Panc1 (cell line): ENCODE measurements at regions not wholly inside any gene's neighbourhood (a gene's known extent, or its start where the extent isn't known, plus 50 kb on each side); places are given as distances from the start of the nearest gene placed in this dataset.

Source experiments
- ATAC-seq: fragments of 200-7000 bp; cut with Tn5 transposase; 2 replicates; pipeline ENCODE4 v1.9.1; 2020; ENCODE audit warnings: mild to moderate bottlenecking, moderate library complexity
- BruUV-seq: library from RNA; stranded (reverse); fragments of 400-500 nt; replicated peaks from 2 replicates; lab custom pipeline; 2021; lab: Mats Ljungman, UMichigan
- CTCF ChIA-PET: fragments of 300-600 bp; sonication (Branson Sonifier 250); formaldehyde crosslinking; loops from one replicate; lab custom pipeline; 2022; ENCODE audit warnings: antibody characterized with exemption; lab: Charles Lee
- POLR2A ChIA-PET: fragments of 300-600 bp; sonication (Branson Sonifier 250); formaldehyde crosslinking; loops from one replicate; lab custom pipeline; 2022; ENCODE audit warnings: antibody characterized with exemption; lab: Charles Lee
- DNase-seq: peaks from one replicate; pipeline ENCODE4 v3.0.0-alpha.2; 2010; ENCODE audit warnings: low read depth, low spot score
- H3K27ac ChIP-seq: 2 replicates; pipeline ENCODE4 v1.5.1; 2011; ENCODE audit warnings: mild to moderate bottlenecking, low read length, inconsistent platforms
- H3K27me3 ChIP-seq: fragments of 200-500 bp; sonication (Bioruptor generic); 2 replicates; pipeline ENCODE4 v1.6.0; 2014; ENCODE audit warnings: low read length, inconsistent platforms; ENCODE audit not compliant: control insufficient read depth, insufficient read depth
- H3K36me3 ChIP-seq: fragments of 200-500 bp; sonication (Bioruptor generic); 2 replicates; pipeline ENCODE4 v1.5.1; 2014; ENCODE audit warnings: inconsistent platforms, mild to moderate bottlenecking, low read length, moderate library complexity; ENCODE audit not compliant: control insufficient read depth, insufficient read depth
- H3K4me1 ChIP-seq: 2 replicates; pipeline ENCODE4 v1.5.1; 2011; ENCODE audit warnings: inconsistent platforms, mild to moderate bottlenecking, low read length, moderate library complexity; ENCODE audit not compliant: control insufficient read depth, insufficient read depth
- H3K4me3 ChIP-seq, 2 experiments: 2 replicates each; pipeline ENCODE4 v1.5.1; 2011 to 2012; ENCODE audit warnings: low read depth in 2 of 2, low read length in 2 of 2, mild to moderate bottlenecking in 2 of 2, inconsistent platforms in 1 of 2, moderate library complexity in 1 of 2
- H3K9me3 ChIP-seq: fragments of 200-500 bp; sonication (Bioruptor generic); 2 replicates; pipeline ENCODE4 v1.5.1; 2014; ENCODE audit warnings: low read depth, mild to moderate bottlenecking, inconsistent platforms, low read length, moderate library complexity; ENCODE audit not compliant: control insufficient read depth, insufficient read depth
- POLR2AphosphoS5 ChIP-seq: IDR thresholded peaks from 2 replicates; pipeline ENCODE4 v1.6.1; 2012; ENCODE audit warnings: mild to moderate bottlenecking, low read depth, low read length, moderate library complexity
- SIN3A ChIP-seq: IDR thresholded peaks from 2 replicates; pipeline ENCODE4 v1.6.1; 2012; ENCODE audit warnings: low read depth, mild to moderate bottlenecking, low read length, moderate library complexity, borderline replicate concordance; ENCODE audit not compliant: insufficient read depth
- TCF7L2 ChIP-seq: IDR thresholded peaks from 2 replicates; pipeline ENCODE4 v1.6.1; 2011; ENCODE audit warnings: mild to moderate bottlenecking, low read depth, low read length, inconsistent platforms
- in situ Hi-C: cut with HindIII; loops from 2 replicates; pipeline ENCODE4 v1.10.0; 2016; ENCODE audit warnings: low sequenced_read_pairs, low pct_unique_long_range_greater_than_20kb
- intact Hi-C: fragments of 100-400 bp; cut with micrococcal nuclease; formaldehyde crosslinking; loops from one replicate; pipeline ENCODE4 v1.10.0; 2022; ENCODE audit not compliant: unreplicated experiment
- TF ChIP-seq, protein P1 (sequence below), 2 experiments: IDR thresholded peaks; 2 replicates each; pipeline ENCODE4 v1.6.1; 2011 to 2012; ENCODE audit warnings: low read depth in 2 of 2, control low read depth in 1 of 2, low read length in 1 of 2, mild to moderate bottlenecking in 1 of 2, moderate library complexity in 1 of 2; ENCODE audit not compliant: insufficient read depth in 1 of 2
- TF ChIP-seq, protein P2 (sequence below): fragments of 450-650 bp; IDR thresholded peaks from 2 replicates; pipeline ENCODE4 v1.5.1; 2017; ENCODE audit warnings: mild to moderate bottlenecking

DNA sequence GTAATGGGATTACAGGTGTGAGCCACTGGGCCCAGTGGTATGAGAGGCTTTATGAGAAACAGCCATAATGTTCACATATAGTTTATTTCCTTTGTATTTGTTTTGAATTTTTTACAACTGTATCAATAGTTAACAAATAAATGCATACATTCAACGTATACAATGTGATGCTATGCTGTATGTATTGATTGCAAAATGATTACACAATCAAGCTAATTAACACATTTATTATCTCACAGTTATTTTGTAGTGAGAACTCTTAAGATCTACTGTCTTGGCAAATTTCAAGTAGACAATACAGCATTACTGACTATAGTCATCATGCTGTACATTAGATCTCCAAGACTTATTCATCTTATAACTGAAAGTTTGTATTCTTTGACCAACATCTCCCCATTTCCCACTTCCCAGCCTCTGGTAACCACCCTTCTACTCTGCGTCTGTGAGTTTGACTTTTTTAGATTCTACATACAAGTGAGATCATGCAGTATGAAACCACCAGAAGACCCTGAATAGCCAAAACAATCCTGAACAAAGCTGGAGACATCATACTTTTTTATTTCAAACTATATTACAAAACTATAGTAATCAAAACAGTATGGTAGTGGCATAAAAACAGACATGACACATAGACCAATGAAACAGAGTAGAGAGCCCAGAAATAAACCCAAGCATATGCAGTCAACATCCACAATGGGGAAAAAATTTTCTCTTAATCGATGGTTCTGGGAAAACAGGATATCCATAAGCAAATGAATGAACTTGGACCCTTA is 157.2 kb upstream of the RREB1 start:
- intact Hi-C loops, result no loop called here
- Histone ChIP-seq H3K36me3 (no peaks in the 10 kb centered on the region), H3K9me3 (peaks cover 8% of the 10 kb centered on the region; the same call in 1 of the 2 replicates), H3K4me1 (no peaks in the 10 kb centered on the region), H3K4me3 (no peak overlapping the region), H3K27ac (no peak overlapping the region), H3K27me3 (no peaks in the 10 kb centered on the region)
- in situ Hi-C loops, result no loop called here
- TF ChIP-seq, protein P1, sequence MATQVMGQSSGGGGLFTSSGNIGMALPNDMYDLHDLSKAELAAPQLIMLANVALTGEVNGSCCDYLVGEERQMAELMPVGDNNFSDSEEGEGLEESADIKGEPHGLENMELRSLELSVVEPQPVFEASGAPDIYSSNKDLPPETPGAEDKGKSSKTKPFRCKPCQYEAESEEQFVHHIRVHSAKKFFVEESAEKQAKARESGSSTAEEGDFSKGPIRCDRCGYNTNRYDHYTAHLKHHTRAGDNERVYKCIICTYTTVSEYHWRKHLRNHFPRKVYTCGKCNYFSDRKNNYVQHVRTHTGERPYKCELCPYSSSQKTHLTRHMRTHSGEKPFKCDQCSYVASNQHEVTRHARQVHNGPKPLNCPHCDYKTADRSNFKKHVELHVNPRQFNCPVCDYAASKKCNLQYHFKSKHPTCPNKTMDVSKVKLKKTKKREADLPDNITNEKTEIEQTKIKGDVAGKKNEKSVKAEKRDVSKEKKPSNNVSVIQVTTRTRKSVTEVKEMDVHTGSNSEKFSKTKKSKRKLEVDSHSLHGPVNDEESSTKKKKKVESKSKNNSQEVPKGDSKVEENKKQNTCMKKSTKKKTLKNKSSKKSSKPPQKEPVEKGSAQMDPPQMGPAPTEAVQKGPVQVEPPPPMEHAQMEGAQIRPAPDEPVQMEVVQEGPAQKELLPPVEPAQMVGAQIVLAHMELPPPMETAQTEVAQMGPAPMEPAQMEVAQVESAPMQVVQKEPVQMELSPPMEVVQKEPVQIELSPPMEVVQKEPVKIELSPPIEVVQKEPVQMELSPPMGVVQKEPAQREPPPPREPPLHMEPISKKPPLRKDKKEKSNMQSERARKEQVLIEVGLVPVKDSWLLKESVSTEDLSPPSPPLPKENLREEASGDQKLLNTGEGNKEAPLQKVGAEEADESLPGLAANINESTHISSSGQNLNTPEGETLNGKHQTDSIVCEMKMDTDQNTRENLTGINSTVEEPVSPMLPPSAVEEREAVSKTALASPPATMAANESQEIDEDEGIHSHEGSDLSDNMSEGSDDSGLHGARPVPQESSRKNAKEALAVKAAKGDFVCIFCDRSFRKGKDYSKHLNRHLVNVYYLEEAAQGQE (IDR thresholded peaks at IDR 0.05; ENCODE audit: insufficient read depth in 1 of 2, low read depth in 2 of 2, low read length in 1 of 2), result no peak
- TF ChIP-seq TCF7L2 (no peak), SIN3A (no peak), POLR2AphosphoS5 (no peak)
- TF ChIP-seq, protein P2, sequence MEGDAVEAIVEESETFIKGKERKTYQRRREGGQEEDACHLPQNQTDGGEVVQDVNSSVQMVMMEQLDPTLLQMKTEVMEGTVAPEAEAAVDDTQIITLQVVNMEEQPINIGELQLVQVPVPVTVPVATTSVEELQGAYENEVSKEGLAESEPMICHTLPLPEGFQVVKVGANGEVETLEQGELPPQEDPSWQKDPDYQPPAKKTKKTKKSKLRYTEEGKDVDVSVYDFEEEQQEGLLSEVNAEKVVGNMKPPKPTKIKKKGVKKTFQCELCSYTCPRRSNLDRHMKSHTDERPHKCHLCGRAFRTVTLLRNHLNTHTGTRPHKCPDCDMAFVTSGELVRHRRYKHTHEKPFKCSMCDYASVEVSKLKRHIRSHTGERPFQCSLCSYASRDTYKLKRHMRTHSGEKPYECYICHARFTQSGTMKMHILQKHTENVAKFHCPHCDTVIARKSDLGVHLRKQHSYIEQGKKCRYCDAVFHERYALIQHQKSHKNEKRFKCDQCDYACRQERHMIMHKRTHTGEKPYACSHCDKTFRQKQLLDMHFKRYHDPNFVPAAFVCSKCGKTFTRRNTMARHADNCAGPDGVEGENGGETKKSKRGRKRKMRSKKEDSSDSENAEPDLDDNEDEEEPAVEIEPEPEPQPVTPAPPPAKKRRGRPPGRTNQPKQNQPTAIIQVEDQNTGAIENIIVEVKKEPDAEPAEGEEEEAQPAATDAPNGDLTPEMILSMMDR, result no peak
- no peak for ATAC-seq
- no peak for DNase-seq
- ChIA-PET POLR2A (no interaction called here), CTCF (no interaction called here)
- no TSS peak for BruUV-seq

DNA sequence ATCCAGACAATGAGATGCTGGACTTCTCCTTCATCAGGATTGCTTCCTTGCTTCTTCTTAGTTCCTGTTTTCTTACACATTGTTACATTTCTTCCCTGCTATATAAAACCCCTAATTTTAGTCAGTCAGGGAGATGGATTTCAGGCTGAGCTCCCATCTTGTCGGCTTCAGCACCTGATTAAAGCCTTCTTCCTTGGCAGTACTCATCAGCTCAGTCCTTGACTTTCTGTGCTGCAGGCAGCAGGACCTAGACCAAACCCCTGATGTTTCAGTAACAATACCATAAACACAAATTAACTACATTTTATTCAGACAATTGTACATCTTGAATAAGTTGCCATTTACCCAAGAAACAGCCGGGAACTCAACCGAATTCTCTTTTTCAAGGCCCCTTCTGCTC is 156.4 kb upstream of the RREB1 start:
- no TSS peak for BruUV-seq
- intact Hi-C loops (no loop called here), in situ Hi-C loops (no loop called here)
- H3K36me3 ChIP-seq, result no peaks in the 10 kb centered on the region
- ChIA-PET CTCF (no interaction called here), POLR2A (no interaction called here)
- ATAC-seq (no peak), DNase-seq (no peak)
- no peaks in the 10 kb centered on the region for H3K27me3 ChIP-seq
- H3K4me1 ChIP-seq, result no peaks in the 10 kb centered on the region
- peaks cover 8% of the 10 kb centered on the region; the same call in 1 of the 2 replicates for H3K9me3 ChIP-seq
- no peak overlapping the region for H3K27ac ChIP-seq
- no peak overlapping the region for H3K4me3 ChIP-seq
- TF ChIP-seq SIN3A, result no peak
- TF ChIP-seq, protein P1 (IDR thresholded peaks at IDR 0.05; ENCODE audit: insufficient read depth in 1 of 2, low read depth in 2 of 2, low read length in 1 of 2), result no peak
- TF ChIP-seq POLR2AphosphoS5, result no peak
- TF ChIP-seq, protein P2, result no peak
- no peak for TF ChIP-seq TCF7L2
